BJ (cell line): ENCODE measurements at regions not wholly inside any gene's neighbourhood (a gene's known extent, or its start where the extent isn't known, plus 50 kb on each side); places are given as distances from the start of the nearest gene placed in this dataset.

Experiments used
- CTCF ChIA-PET: fragments of 350-600 bp; formaldehyde crosslinking; extraction: SDS; loops from one replicate; lab custom pipeline; 2021; ENCODE audit warnings: antibody characterized with exemption, inconsistent platforms; lab: Yijun Ruan, JAX
- POLR2A ChIA-PET: fragments of 300-600 bp; sonication (Branson Sonifier 250); formaldehyde crosslinking; extraction: SDS; loops from one replicate; lab custom pipeline; 2021; ENCODE audit warnings: antibody characterized with exemption; lab: Charles Lee
- DNase-seq: peaks from one replicate; pipeline ENCODE4 v3.0.0-alpha.2; 2011; ENCODE audit warnings: low read depth
- H3K27me3 ChIP-seq: 2 replicates; pipeline ENCODE4 v1.6.0; 2011; ENCODE audit warnings: low read length; ENCODE audit not compliant: control insufficient read depth, insufficient read depth
- H3K36me3 ChIP-seq: 2 replicates; pipeline ENCODE4 v1.5.1; 2011; ENCODE audit warnings: low read length; ENCODE audit not compliant: control insufficient read depth, insufficient read depth
- H3K4me3 ChIP-seq: 2 replicates; pipeline ENCODE4 v1.5.1; 2011; ENCODE audit warnings: low read depth, mild to moderate bottlenecking, control low read depth, low read length
- CTCF ChIP-seq: IDR thresholded peaks from 2 replicates; pipeline ENCODE4 v1.5.1; 2011; ENCODE audit warnings: low read depth, mild to moderate bottlenecking, control low read depth, inconsistent platforms, low read length, moderate library complexity; ENCODE audit not compliant: insufficient read depth

GRCh38 chr5:86841000-86841644 lies 223.4 kb downstream of the COX7C start:
- no peak for TF ChIP-seq CTCF
- CTCF ChIA-PET: no interaction called here
- POLR2A ChIA-PET: no interaction called here
- Histone ChIP-seq H3K36me3 (no peaks in the 10 kb centered on the region), H3K27me3 (no peaks in the 10 kb centered on the region), H3K4me3 (no peak overlapping the region)
- no peak for DNase-seq

DNA sequence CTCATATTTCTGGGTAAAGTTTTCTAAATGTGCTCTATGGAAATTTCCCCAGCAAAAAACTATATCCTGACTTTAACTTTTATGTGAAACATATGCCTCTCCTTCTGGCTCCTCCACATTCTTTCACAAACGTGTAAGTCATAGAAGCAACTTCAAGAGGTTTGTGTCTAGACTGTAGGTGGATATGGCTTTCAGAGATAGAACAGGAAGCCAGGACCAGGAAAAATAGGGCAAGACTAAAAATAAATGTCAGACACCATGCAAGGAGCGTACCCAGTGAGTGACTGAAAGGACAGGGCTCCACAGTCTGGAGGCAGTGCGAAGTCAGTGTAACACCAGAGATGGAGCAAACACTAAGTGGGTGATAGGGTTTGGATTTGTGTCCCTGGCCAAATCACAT lies 240.7 kb downstream of the COX7C start:
- ChIA-PET POLR2A (no interaction called here), CTCF (no interaction called here)
- H3K36me3 ChIP-seq: no peaks in the 10 kb centered on the region
- no peaks in the 10 kb centered on the region; the same call in 1 of the 2 replicates for H3K27me3 ChIP-seq
- H3K4me3 ChIP-seq: no peak overlapping the region
- no peak for TF ChIP-seq CTCF
- no peak for DNase-seq

- ChIA-PET POLR2A (no interaction called here), CTCF (no interaction called here)
- TF ChIP-seq CTCF: no peak
- H3K36me3 ChIP-seq: no peaks in the 10 kb centered on the region
- peaks cover 2% of the 10 kb centered on the region; the same call in 1 of the 2 replicates for H3K27me3 ChIP-seq
- DNase-seq: no peak
- no peak overlapping the region for H3K4me3 ChIP-seq
Measured at GRCh38 chr5:86861512-86861911, 243.8 kb downstream of the COX7C start.

DNA sequence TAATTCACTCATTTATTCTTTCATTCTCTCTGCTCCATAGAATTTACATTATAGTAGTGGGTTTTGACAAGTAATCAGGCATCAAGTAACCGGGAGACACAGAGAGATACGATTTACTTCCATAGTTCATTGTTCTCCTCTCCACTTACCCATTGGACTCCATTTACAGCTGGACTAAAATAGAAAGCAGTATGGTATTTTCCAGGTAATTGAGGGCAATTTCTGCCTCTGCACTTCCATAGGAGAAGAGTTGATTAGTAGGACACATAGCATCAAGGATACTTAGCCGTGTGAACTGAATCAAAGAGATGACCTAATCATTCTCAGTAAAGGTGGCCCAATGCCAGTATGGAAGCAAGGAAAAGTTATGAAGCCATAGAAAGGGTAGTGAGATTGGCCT lies 244.4 kb downstream of the COX7C start:
- Histone ChIP-seq H3K36me3 (no peaks in the 10 kb centered on the region), H3K27me3 (peaks cover 2% of the 10 kb centered on the region; the same call in 1 of the 2 replicates), H3K4me3 (no peak overlapping the region)
- ChIA-PET POLR2A (no interaction called here), CTCF (no interaction called here)
- no peak for TF ChIP-seq CTCF
- no peak for DNase-seq

DNA sequence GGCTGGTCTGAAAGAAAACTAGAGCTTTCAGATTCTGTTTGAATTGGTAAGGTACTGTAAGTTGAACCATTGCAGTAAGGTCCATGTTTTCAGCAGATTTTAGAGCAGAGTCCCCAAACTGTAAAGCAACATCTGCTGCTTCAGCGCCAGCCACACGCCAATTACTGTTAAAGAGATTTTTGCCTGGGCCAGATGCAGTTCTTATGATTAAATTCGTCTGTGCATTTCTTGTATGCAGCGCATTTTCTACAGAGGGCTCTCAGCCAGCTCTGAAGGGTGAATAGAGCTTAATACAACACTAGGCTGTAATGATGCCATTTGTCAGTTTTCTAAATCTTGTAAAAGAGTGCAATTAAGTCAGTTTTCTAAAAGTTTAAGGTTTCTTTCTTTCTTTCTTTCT lies 246.3 kb downstream of the COX7C start:
- no peak for DNase-seq
- POLR2A ChIA-PET: no interaction called here
- Histone ChIP-seq H3K4me3 (no peak overlapping the region), H3K36me3 (no peaks in the 10 kb centered on the region), H3K27me3 (peaks cover 4% of the 10 kb centered on the region; the same call in 1 of the 2 replicates)
- CTCF ChIA-PET: no interaction called here
- TF ChIP-seq CTCF: no peak
